Suppressor macrophage treated with lipopolysaccharide for 4 hours (primary cell): ENCODE measurements at regions not wholly inside any gene's neighbourhood (a gene's known extent, or its start where the extent isn't known, plus 50 kb on each side); places are given as distances from the start of the nearest gene placed in this dataset.
A peak's percentile ranks its signal among the peaks of the same experiment; 100 is the strongest.
"Not testable (repeated sequence)": the region's sequence is repeated elsewhere in the genome, so short reads cannot be mapped to it uniquely, and the experiment has no call there.

Experiments
- DNase-seq: peaks from one replicate; pipeline ENCODE4 v3.0.0-alpha.2; 2020

DNA sequence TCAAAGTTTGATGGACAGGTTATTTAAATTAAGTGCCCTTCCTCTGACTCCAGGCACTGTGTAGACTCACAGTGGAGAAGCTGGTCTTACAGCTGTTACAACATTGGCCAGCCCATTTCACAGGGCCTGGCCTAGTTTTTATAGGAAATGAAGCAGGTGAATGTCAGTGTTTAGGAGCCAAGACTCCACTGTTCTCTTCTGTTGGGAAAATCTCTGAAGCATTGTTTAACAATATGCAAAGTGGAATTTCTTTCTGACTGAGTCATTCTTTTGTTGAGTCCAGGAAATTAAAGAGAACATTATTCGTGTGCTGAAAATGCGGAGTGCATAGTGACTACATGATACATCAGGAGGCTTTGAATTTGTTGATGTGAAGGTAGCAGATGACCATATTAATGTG lies 64.7 kb downstream of the ARRDC4 start:
- no peak for DNase-seq

DNA sequence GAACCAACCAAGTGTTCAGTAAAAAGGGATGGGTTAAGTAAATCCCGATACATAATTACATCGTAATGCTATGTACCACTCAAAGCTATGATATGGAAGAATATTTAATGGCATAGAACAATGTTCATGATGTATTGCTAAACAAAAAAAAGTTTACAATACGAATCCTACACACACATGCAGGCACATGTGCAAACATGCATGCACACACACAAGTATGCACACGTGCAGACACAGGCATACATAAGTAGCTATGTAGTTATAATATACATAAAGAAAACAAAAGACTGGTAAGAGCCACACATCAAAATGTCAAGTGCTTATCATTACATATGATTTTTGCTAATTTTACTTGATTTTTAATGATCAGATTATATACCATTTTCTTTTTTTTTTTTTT lies 74.2 kb downstream of the ARRDC4 start:
- DNase-seq: no peak

DNA sequence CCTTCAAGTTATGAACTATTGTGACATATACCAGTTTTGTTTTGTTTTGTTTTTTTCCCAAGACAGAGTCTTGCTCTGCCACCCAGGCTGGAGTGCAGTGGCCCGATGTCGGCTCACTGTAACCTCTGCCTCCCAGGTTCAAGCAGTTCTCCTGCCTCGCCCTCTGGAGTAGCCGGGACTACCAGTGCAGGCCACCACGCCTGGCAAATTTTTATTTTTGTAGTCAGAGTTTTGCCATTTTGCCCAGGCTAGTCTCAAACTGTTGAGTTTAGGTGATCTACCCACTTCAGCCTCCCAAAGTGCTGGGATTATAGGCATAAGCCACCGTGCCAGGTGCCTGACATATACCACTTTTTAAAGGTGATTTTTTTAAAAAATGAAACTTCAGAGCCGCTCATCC lies 74.6 kb downstream of the ARRDC4 start:
- no peak for DNase-seq

DNA sequence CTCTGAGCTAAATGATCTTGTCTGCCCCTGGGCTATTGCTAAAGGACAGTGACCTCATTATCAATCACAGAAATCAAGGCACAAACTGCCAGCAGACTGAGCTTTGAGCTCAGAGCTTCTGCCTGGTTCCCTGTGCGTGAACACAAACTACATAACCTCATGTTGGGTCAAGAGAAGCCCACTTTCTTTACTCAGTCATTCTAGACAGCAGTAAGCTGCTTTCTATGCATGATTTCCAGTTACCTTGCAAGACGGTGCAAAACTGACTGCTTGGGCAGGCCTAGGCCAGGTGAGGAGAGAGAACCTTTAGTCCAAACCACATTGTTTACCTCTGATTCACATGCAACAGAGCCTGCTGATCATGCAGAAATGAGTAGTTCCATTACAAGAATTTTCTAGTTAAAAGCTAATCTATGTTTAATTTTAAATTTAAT lies 75.1 kb downstream of the ARRDC4 start:
- no peak for DNase-seq

DNA sequence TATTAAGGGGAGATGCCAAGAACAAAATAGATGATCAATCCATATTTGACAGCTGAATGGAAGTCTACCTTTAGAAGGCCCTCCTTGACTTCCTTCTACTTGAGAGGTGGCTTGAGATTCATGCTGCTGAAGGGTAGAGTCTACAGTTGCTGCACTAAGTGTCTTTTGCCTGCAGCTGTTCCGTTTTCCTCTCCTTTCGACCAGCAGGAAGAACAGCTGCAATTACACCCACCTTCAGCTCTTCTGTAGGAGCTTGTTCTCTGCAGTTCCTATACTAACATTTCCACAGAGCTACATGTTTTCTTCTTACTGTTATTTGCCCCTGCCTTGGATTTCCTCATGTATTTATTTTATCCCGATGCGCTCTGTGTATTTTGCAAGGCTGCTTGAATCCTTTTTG lies 79.1 kb downstream of the ARRDC4 start:
- DNase-seq: no peak

DNA sequence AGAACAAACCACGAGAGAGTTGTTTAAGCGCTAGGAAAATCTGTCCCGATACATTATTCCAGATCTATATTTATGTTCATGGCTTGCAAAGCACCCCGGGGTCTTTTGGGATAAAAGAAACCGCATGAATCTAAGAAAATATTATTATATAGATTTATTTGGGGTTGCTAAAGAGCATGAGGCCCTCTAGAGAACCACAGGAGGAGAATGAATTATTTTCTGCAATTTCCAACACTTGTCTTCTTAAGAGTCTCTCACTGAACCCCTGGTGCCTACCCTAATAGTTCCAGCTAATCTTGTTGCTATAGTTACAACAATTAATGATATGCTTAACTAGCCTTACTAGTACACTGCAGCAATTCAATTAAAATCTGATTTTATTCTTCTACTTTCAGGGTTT lies 79.6 kb downstream of the ARRDC4 start:
- DNase-seq: no peak

DNA sequence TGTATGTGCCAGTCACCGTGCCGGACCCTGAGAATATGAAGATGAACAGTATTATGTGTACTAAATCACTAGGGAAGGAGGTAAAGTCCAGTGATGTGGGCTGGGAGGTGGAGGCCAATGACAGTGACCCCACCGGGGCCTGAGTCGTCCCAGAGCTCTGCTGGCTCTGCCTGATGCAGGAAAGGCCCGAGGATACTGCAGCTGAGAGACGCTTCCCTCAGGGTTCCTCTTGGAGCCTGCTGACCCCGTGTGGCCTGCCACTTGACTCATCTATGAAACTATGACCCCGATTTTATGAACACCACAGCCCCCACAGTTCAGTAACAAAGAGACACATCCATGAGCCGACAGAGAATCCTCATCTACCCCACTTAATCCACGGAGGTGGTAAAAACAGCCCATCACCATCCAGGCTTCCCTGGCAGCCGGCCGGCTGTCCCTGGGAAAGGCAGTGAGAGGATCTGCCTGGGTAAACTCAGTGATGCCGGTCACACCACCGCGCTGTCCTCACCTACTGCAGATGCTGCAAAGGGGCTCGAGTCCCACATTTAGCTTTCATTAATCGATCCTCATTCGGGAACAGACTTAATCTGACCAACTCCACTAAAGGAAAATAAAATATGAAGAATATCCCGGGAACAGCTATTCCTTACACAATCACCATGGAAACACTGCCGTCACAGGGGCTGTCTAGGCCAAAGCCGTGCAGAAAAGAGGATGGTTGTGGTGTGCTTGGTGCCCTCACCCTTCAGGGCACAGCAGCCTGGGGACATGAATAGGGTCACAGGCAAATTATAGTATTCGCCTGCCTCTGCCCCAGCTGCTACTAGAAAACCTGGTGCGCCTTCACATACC lies 82.9 kb downstream of the ARRDC4 start:
- DNase-seq: no peak

DNA sequence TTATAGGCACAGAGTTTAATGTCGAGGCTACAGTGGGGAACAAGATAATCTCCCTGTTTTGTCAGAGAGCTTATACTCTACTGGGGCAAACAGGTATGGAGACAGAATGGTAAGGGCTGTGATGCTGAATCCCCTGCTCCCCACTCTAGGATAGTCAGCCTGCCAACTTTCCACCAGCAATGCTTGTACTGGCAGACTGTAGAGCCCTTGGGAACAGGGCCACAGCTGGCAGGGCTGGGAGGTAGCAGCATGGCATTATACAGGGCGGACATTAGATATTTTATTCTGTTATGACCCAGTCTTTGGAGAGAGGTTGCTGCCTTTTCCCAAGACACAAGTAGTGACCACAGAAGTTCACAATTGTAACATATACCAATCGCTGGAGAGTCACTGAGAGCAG lies 91.2 kb downstream of the ARRDC4 start:
- no peak for DNase-seq

DNA sequence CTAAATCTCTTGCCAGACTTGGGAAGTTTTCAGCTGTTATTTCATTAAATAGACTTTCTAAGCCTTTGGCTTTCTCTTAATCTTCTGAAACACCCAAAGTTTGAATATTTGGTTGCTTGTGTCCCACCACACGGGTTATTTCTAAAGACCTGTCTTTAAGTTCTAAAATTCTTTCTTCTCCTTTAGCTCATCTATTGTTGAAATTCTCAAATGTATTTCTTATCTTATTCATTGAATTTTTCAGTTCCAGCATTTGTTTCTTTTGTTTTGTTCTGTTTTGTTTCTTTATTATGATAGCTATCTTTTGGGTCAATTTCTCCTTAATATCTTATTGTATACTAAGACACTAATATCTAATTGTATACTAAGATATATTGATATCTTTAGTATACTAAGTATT lies 97.0 kb downstream of the ARRDC4 start:
- DNase-seq: no peak

DNA sequence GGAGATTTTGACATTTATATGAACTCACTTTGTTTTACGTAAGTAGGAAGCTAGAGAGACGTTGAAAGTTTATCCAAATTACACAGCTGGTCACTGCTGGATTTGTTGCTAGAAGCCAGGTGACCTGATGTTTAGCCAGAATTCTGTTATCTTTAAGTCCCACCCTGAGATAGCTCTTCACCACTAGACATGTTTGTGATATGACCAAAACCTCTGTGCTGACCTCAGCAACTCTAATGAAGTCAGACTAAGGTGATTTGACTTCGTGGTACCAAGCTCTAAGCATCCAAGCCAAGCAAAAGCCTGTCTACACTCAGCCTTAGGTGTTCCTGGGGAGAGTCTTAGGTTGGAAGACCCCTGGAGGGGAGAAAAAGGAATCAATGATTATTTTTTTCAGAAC lies 102.4 kb downstream of the ARRDC4 start:
- DNase-seq: no peak

DNA sequence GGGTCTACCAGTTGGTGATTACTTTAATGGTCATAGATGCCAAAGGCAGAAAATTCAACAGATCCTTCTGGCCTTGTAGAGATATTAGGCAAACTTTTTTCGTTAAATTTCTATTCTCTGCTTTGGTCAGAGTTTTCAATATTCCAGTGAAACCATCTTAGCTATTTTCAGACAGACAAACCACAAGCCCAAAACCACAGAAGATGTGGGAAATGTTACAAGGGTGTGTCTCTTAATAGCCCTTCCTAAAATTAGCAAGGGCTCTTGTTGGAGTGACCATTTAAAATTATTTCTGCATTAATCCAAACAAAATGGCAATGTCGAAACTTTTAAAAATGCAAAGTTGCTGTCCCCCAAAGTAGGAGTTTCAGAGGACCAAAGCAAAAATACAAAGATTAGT lies 102.8 kb downstream of the ARRDC4 start:
- DNase-seq: no peak

DNA sequence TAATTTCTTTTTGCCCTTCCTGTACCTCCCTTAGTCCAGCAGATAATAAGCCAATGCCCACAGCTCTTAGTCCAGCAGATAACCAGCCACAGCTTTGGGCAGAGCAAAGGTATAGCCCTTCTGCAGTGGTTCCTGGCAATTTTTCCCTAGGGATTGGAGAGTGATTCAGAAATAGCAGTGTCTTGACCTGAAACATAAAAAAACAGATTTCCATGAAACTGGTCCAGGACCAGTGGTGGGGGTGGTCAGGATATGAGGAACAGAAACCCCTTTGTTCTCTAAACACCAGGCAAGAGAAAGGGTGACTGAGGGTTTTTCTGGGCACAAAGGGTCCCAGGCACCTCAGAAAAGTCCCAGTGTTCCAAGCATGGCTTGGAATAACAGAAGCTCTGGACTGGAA lies 103.4 kb downstream of the ARRDC4 start:
- peak; percentile 3 for DNase-seq

DNA sequence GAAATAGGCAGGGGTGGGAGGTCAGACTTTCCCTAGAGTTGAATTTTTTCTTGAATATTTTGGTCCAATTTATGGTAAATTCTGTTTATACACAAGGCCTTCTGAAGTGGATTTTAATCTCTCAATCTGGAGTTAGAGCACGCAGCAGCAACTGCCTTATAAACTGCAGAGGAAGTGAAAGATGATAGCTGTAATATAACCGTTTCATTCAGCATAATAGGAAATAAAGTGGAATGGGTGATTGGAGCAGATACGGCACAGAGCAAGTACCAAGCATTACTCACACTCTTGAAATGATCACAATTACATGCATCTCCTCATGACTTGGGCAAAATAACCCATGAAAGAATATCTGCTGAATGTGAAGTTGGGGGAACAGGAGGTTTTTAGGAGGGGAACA lies 106.8 kb downstream of the ARRDC4 start:
- peak; percentile 24 for DNase-seq

DNA sequence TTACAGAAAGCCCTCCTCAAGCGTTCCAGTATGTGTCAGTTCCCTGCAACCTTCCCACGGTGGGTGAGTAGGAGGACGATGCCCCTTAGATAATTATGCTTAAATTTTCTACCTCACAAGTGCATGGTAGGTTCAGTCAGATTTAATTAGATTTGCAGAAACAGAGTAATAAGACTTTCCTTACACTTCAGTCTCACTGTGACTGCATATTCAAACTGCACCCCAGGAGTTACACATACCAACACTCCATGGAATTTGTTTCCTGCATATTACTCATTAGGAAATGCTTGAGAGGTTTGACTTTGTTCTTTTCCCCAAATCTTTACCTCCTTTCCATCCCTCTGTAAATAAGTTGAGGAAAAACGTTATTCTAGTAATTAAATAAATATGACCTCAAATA lies 108.8 kb downstream of the ARRDC4 start:
- no peak for DNase-seq

DNA sequence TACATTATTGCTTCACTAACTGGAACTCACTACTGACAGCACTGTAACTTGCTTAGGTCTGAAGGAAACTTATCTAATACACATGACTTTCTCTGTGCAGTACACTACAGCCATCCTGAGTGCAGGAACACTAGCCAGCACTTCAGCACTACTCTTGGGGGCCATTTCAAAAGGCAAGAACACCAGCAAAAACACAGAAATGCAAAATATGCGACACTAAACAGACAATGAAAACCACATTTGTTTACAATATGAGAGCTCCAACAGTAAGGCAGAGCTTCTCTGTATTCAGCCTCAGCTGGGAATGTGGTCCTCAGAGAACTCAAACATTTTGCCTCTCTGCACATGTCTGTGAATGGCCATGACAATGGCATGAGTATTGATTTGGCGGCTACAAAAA lies 109.6 kb downstream of the ARRDC4 start:
- DNase-seq: no peak

DNA sequence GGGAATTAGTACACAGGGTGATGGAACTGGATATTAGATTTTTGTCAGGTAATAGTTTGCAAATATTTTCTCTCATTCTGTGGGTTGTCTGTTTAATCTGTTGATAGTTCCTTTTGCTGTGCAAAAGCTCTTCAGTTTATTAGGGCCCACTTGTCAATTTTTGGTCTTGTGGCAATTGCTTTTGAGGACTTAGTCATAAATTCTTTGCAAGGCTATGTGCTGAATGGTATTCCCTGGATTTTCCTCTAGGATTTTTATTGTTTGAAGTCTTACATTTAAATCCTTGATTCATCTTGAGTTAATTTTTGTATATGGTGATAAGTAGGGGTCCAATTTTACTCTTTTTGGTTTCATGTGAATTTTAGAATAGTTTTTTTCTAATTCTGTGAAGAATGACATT lies 111.3 kb downstream of the ARRDC4 start:
- DNase-seq: no peak

DNA sequence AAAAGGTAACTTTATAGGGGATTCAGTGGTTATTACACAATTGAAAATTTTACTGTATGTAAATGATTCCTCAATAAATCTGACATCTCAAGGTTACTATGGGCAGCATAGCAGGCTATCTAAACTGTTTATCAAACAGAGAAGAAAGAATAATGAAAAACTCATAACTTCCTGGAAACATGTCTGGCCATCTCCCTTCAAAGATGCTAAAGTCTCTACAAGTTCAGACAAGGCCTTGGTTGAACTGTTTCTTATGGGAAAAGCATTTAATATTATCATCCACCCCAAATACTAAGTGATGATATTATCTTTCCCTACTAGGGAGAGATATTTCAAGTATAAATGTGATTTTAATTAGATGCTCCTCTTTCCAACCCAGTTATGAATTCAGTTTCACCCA lies 114.9 kb downstream of the ARRDC4 start:
- no peak for DNase-seq

DNA sequence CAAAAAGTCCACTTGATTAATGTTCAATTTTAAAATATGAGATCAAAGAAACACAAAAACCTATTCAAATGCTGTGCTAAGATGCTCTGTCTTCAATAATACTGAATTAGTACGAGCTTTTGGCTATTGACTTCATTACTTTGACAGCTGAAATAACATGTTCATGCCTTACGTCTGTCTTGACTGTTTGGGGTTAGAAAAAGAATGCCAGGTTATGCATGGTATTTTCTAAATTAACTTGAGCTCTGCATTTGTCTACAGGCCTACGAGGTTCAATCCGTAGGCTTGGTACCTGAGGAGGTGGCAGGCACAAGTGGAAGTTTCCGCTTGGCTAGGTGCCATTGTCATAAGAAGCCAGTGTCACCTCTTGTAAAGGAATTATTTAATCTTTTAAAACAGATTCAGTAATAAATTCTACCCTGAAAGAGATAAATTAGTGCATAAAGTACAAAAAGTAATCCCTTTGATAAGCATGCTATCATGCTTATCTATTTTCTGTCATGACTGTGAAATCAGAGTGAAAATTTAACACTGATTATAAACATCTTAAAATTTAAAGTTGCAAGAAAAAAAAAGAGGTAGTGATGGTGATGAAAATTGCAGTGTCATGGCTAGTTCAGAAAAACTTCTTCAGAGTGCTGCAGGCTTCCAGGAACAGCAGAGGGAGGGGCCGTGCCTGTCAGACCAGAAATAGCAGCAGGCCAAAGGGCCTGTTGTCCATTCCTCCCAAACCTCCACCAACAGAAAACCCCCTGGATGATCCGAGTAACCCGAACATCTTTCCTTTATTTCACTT lies 115.7 kb downstream of the ARRDC4 start:
- DNase-seq: peak; percentile 63

DNA sequence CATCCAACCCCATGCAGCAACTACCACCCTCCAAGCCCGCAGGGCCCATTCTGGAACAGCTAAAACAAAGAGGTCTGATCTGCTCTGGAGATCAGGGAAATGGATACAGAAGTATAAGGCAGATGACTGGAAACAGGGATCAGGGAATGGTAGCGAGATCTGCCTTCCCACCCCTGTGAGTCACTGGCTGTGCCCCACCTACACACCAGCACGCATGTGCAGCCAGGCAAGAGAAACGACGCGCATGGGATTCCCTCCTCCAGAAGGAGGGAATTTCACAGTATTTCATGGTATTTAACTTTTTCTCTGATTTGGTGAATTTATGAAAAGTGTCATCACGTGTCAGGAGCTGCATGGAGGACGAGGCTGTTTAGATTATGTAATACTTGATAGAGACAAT lies 116.7 kb downstream of the ARRDC4 start:
- DNase-seq: peak; percentile 57

DNA sequence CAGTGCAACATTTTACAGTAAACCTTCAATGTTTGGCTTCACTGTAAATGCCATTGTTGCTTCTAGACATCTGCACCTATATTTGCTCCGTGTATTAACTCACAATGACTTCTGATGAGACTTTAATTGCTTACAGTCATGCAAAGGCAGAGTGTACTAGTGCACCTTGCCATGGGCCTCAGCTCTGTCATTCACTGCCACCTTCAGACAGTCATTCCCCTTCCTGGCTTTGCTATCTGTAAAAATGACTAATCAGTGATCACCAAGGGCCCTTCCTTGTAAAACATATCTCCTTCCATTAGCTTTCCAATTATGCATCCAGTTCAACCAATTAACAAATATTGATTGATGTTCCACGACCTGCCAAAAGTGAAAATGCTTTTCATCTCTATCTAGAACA lies 120.3 kb downstream of the ARRDC4 start:
- DNase-seq: no peak

DNA sequence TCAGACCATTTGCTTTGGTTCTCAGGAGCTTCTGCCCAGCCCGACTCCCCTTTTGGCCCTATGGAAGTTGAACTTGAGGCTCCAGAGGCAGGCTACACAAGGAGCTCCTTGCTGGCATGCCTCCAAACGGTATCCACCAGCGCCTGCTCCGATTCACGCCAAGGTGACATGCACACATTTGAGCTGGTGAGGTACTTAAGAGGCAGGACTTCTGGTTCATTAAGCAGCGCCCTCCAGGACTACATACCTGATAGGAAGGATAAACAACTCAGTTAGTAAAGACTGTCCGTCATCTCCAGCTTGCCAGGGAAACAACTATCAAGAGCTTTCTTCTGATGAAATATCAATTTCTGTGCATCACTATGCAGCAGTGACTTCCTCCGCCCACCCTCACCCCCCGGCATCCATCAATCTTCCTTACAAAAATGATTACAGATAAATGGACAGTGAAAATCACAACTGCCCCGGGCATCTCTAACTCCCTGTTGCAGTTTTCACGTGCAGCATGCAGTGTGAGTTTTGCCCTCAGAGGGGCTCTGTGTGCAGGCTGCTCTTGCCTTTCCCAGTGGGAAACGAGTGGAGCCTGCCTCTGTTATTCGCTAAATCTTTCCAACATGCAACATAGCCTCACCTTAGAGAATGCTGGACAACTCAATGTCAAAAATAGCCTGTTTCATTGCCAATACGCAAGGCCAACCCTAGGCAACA lies 122.9 kb downstream of the ARRDC4 start:
- DNase-seq: no peak

DNA sequence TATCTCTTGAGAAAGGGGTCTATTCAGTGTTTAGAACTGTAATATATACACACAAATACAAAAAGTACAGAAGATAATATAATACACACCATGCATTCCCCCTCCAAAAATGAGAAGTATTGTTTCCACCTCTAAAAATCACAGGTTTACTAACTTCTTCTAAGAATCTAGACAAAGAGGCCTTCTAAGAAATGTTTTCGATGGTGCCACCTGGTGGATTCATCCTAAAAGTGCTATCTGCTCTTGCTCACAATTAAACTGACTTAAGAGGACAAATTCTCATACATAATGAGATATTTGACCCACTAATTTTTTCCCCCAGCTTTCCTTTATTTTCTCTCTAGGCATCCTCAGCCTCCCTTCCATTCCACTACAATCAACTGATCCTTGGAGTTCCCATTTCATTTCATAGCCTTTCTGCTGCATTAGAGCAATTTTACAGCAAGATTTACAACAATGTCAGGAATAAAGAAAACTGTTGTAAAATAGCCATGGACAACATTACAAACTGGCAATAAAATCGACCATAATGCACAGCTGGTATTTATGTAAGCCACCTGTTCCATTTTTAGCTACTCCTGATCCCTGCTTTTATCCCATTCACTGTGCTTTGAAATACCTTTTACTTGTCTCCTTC lies 124.6 kb downstream of the ARRDC4 start:
- DNase-seq: peak; percentile 73

DNA sequence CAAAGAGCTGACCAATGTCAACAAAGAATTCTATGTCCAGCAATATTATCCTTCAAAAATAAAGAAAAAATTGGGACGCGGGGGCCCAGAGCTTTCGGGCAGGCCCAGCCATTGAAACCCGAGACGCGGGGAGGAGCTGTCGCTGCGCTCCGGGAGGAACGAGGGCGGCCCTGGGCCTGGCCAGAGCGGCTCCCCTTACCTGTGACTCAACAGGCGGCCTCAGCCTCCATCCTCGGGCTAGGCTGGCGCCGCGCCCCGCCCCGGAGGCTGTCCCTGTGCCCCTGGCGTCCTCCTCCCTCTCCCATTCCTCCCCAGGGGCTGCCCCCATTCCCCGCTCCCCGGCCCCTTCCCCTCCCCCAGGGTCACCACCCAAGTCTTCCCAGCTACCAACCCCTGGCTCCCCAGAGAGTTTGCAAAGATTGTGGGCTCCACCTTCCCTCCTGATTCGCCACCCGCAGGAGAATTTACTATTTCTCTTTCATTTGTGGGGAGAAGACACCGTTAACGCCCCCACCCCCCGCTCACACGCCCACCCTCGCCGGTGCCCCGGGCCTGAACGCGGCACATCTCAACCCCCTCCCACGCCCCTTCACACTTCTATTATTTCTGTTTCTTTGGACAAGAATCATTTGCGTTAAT lies 127.9 kb downstream of the ARRDC4 start:
- DNase-seq: not testable (repeated sequence)
